HG02970 (cell line): ENCODE measurements at regions not wholly inside any gene's neighbourhood (a gene's known extent, or its start where the extent isn't known, plus 50 kb on each side); places are given as distances from the start of the nearest gene placed in this dataset.

Source experiments
- ATAC-seq: cut with Tn5 transposase; IDR thresholded peaks from one replicate; pipeline ENCODE4 v1.9.1; 2021; ENCODE audit warnings: mild to moderate bottlenecking, moderate library complexity, moderate number of reproducible peaks; ENCODE audit not compliant: unreplicated experiment, low FRiP score

DNA sequence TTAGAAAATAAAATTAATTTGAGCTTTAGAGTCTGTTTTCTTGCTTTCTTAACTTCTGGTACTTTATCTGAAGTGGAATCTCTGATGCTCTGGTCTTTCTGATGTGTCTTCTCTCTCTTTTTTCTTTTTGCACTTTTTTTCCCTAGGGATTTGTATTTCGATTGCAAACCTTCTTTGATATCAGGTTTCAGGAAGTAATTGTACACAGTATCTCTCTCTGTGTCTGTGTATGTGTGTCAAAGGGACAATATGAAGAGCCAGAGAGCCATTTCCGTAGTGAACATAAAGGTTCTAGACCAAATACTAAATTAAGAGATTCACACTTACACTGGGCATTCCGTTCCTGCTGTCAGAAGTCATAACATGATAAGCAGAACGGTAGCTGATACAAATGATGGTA, 325.0 kb downstream of the PCDH7 start:
- ATAC-seq, result no peak

DNA sequence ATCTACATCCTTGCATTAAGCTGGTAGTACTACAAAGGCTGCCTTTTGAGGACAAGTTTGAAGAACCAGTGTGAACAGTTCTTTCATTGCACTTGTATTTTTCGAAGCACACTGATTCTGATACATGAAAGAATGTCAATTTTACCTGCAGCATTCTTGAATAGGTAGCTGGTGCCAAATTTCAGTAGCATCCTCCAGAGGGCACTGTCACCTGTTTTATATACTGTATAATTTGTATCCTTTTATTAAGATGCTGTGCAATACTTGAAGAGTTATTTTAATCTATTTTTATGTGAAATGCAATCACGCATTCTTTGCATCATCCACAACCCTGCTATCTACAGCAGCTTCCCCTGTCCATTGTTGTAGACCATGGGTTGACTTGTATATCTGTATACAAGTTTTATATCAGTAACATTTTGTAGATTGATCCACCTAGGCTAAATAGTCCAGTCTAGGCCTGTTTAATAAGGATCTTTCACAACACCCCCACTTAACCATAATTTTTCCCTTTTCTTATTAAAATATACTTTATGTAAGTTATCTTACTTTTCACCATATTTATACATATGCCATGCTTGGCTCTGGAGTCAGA, 325.7 kb downstream of the PCDH7 start:
- ATAC-seq, result no peak

GRCh38 chr4:31051151-31051550, 331.0 kb downstream of the PCDH7 start:
- ATAC-seq, result no peak

GRCh38 chr4:31051565-31051964, 331.4 kb downstream of the PCDH7 start:
- no peak for ATAC-seq

GRCh38 chr4:31052519-31052918, 332.4 kb downstream of the PCDH7 start:
- no peak for ATAC-seq

GRCh38 chr4:31053451-31053850, 333.3 kb downstream of the PCDH7 start:
- no peak for ATAC-seq

GRCh38 chr4:31054295-31054694, 334.1 kb downstream of the PCDH7 start:
- ATAC-seq, result no peak

- ATAC-seq, result no peak
Measured at GRCh38 chr4:31058656-31059055, 338.5 kb downstream of the PCDH7 start.

DNA sequence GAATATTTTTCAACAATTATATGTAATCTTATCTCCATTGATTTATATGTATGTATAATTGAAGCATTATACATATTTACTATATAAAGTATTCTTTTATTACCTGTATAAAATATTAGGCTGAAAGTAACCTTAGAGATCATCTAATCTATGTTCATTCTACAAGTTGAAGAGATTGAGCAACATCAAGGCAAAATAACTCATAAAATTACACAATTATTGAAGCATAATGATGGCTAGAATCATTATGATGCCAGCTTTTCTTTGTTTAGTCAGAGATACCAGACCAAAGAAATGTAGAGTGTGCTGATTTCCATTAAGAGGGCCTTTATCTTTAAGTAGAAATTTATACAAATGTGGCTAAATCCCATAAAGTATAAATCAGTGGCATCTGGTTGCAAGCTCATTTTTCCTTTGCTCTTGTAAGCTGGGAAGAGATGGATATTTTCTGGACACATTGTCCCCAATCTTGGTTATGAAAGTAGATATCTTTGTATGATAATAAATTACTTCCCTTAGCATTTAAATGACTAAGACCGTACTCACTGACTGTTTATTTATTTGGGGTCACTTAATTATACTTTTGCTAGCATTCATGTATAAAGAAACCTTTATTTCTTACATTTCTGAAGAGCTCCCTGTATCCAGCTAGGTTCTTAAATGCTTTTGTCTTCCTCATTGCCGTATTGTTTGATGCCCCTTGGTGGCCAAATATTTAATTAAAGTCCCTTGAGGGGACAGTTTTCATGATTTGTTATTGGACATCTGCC, 339.8 kb downstream of the PCDH7 start:
- ATAC-seq, result no peak

DNA sequence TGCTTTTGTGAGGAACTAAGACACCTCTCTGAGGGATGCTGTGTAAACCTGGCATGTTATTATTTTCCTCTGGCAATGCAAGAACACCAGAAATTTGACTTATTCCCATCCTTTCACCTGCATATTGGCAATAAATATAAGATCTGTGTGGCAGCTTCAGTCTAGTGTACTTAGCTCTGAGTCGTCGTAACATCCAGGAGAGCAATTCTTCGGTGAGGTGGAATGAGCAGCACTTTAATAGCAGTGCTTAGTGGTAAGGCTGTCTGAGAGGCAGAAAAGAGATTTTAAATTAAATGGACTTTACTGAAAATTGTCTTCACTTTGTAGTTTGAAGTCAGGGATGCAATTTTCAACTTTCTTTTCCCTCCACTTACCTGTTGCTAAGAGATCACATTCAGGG, 344.9 kb downstream of the PCDH7 start:
- ATAC-seq, result no peak

DNA sequence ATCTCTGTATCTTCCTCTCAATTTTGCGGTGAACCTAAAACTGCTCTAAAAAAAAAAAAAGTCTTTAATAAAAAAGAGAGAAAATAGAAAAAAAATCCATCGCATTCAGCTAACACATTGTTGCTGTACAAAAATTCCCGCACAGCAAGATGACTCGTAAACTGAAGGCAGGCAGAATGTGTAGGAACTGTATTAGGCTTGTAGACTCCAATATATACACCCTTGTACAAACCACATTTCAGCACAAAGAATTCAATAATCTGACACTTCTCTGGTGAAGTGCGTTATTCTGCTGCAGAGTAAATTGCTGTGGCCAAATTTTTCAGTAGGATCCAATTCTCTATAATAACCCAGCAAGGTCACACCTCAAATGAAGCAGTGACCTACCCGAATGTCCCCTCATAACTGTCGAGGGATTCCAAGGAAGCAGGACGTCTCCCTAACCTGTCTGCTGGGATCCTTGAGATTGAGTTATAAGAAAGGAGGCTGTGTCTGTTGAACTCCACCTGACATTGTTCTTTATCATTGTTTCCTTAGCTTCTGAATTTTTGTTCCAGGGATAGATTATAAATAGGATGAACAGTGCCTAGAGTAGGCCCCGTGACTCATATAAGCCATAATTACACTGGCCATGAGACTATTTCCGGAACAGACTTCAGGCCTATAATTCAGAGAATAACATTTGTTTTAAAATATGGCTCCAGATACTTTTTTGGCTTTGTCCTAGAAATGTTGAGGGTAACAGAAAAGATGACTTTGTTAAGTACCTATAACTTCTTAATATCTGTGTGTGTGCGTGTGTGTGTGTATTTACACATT, 348.3 kb downstream of the PCDH7 start:
- ATAC-seq, result no peak

- no peak for ATAC-seq
Measured at GRCh38 chr4:31069151-31069550, 349.0 kb downstream of the PCDH7 start.

DNA sequence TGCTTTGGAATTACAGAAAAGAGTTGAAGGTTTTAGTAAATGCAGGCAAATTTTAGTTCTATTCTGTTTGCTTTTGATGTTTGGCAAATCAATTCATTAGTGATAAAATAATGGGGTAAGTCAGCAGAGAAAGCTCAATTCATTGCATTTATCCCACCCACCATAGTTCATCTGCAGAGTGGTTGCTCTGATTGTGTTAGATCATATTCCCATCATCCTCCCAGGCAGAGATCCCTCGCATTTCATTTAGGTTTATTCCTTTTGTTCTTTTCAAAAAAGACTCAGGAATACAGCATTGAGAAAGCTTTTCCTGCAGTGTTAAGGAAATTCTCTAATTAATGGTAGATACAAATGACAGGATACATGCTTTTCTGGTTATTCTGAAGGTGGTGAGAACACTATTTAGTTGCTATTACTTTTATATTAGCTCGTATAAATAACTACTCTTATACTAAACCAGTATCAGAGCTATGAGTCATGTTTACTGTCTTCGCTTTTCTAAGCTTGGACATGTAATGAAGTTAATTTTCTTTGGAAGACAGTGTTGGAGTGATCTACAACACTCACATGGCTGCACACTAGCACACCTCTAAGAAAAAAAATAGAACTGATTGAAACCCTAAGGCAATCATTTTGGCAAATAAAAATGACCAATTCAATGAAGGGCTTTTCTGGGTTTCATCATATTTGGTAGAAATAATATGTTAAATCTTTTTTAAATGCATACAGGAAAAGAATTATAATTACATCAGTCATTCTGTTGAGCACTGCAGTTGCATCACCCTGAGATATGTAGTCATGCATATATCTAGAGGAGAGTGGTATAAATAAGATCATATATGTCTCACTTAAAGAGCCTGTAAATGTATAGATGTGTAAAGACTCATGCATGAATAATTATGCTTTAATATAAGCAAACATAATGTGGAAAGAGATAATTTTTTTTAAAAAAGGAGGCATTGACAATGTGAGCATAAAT, 351.6 kb downstream of the PCDH7 start:
- ATAC-seq, result no peak

DNA sequence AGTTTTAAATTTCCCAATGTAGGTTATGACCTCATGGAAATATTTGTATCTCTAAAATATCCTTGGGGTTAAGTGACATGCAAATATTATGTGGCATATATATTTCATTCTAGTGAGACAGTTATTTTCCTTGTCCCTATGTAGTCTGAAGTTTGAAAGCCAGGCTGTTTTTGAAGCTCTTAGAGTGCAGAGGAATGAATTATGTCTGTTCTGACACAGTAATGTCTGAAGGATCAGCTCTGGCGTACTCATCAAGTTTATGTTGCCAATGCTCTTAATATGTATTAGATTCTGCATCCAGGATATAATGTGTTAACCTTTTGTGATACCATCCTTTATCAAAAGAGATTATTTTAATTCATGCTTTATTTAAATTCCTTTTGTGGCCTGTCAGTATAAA, 355.8 kb downstream of the PCDH7 start:
- ATAC-seq, result no peak

- ATAC-seq, result no peak
Measured at GRCh38 chr4:31078661-31079060, 358.5 kb downstream of the PCDH7 start.

GRCh38 chr4:31080887-31081286, 360.7 kb downstream of the PCDH7 start:
- ATAC-seq, result no peak

DNA sequence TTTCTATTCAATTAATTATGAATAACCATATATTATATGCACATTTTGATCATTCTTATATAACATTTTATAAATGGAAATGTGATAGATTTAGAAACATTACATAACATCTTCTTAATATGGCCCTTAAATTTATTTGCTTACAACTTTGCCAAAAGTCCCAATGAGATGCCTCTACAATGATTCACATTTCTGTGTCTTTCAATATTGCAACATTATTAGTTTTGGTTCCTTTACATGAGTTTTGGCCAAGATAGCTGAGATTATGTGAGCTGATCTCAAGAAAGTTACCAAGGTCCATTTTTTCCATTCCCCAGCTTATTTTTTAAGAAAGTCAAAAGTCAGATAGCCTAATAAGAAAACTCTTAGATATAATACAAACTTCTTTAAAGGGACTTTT, 361.2 kb downstream of the PCDH7 start:
- ATAC-seq, result no peak

GRCh38 chr4:31083456-31083855, 363.3 kb downstream of the PCDH7 start:
- no peak for ATAC-seq

DNA sequence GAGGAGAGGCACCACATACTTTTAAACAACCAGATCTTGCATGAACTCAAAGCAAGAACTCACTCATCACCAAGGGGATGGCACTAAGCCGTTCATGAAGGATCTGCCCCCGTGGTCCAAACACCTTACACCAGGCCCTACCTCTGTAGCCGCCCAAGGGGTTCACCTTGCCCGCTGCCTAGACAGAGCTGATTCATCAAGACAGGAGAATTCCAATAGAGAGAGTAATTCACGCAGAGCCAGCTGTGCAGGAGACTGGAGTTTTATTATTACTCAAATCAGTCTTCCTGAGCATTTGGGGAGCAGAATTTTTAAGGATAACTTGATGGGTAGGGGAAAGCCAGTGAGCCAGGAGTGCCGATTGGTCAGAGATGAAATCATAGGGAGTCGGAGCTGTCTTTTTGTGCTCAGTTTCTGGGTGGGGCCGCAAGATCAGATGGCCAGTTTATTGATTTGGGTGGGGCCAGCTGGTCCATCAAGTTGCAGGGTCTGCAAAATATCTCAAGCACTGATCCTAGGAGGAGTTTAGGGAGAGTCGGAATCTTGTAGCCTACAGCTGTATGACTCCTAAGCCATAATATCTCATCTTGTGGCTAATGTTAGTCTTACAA, 364.7 kb downstream of the PCDH7 start:
- ATAC-seq, result no peak

DNA sequence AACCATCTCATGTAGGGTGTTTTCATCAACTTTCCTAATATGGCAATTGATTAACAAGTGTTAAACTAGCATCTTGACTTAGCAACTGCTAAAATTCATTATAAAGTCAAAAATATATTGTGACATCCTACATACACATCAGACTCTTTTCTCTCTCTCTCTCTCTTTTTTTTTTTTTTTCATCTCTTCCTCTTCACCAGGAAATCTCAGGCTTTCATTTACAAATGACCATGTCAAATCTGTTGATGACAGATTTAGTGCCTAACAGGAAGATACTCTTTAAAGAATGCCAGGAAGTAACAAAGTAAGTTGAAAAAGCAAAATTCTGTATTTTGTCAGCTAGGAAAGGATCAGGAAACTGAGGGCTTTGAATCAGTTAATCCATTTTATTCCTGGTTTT, 365.5 kb downstream of the PCDH7 start:
- no peak for ATAC-seq
